ENCODE measurements at regions not wholly inside any gene's neighbourhood (a gene's known extent, or its start where the extent isn't known, plus 50 kb on each side); places are given as distances from the start of the nearest gene placed in this dataset.
"Not testable (repeated sequence)": the region's sequence is repeated elsewhere in the genome, so short reads cannot be mapped to it uniquely, and the experiment has no call there.

DNA sequence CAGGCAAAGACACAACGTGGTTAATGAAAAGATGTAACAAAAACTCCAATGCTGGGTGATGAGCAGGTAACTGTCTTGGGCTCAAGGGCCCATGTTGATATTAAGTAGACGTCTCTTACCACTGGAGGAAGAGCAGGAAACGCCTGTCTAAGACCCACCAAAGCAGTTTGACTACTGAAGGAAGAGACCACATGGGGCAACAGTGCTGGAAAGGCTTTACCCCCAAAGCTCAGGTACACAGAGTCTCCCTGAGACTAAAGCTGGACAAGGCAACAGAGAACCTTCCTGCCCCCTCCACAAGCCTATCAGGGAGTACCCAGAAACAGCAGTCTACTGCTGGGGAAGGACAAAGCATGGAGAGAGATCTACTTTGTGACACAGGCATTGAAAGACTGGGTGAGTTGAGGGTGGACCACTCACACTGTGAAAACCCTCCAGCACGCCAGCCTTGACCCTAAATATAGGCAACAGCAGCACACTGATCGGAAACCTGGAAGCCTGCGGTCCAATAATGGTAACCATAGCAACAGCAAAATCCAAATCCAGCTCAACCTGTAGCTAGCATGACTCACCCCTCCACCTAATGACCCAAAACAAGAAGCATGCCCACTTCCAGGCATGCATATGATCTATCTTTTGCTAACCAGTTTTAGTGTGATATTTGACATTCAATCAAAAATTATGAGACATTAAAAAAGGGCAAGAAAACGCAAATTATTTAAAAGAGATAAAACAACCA, 270.5 kb upstream of the SDK2 start:
- Histone ChIP-seq H3K36me3 (ENCODE audit: control insufficient read depth, insufficient read depth, low read length) (no peaks in the 10 kb centered on the region), H3K4me1 (ENCODE audit: control insufficient read depth, insufficient read depth, low read length) (no peaks in the 10 kb centered on the region), H3K27me3 (ENCODE audit: control insufficient read depth, insufficient read depth, low read length) (peaks cover 24% of the 10 kb centered on the region), H3K9me3 (ENCODE audit: control insufficient read depth, low read length) (no peaks in the 10 kb centered on the region), H3K4me3 (ENCODE audit: low read length) (no peak overlapping the region), H3K9ac (ENCODE audit: low read length) (no peak overlapping the region)

DNA sequence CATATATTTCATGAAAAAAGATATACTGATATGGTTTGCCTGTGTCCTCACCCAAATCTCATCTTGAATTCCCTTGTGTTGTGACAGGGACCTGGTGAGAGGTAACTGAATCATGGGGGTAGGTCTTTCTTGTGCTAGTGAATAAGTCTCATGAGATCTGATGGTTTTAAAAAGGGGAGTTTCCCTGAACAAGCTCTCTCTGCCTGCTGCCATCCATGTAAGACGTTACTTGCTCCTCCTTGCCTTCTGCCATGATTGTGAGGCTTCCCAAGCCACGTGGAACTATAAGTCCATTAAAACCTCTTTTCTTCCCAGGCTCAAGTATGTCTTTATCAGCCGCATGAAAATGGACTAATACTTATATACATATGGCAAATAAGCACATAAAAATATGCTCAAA, 274.8 kb upstream of the SDK2 start:
- not testable (repeated sequence) for H3K27me3 ChIP-seq (ENCODE audit: control insufficient read depth, insufficient read depth, low read length); H3K4me1 ChIP-seq (ENCODE audit: control insufficient read depth, insufficient read depth, low read length); H3K9ac ChIP-seq (ENCODE audit: low read length); H3K9me3 ChIP-seq (ENCODE audit: control insufficient read depth, low read length); H3K36me3 ChIP-seq (ENCODE audit: control insufficient read depth, insufficient read depth, low read length); H3K4me3 ChIP-seq (ENCODE audit: low read length)

DNA sequence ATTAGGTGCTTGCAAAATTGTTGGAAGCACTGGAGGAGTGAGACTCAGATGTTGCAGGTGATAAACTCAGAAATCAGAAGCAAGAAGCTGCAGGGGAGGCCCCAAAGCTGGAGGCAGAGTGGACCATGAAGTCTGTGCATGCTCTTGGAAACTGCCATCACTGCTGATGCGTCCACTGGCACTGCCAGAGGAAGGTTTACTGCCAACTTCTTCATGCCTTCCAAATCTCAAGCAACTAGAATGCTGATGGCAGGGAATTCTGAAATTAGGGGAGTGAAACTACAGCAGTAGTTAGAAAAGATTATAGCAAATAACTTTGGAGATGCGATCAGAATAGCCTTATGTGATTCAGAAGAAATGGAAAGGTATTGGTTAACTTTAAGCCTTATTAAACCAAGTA, 277.1 kb upstream of the SDK2 start:
- no peaks in the 10 kb centered on the region for H3K27me3 ChIP-seq (ENCODE audit: control insufficient read depth, insufficient read depth, low read length)
- no peaks in the 10 kb centered on the region for H3K4me1 ChIP-seq (ENCODE audit: control insufficient read depth, insufficient read depth, low read length)
- no peak overlapping the region for H3K4me3 ChIP-seq (ENCODE audit: low read length)
- H3K36me3 ChIP-seq (ENCODE audit: control insufficient read depth, insufficient read depth, low read length), result no peaks in the 10 kb centered on the region
- H3K9me3 ChIP-seq (ENCODE audit: control insufficient read depth, low read length), result no peaks in the 10 kb centered on the region
- no peak overlapping the region for H3K9ac ChIP-seq (ENCODE audit: low read length)

DNA sequence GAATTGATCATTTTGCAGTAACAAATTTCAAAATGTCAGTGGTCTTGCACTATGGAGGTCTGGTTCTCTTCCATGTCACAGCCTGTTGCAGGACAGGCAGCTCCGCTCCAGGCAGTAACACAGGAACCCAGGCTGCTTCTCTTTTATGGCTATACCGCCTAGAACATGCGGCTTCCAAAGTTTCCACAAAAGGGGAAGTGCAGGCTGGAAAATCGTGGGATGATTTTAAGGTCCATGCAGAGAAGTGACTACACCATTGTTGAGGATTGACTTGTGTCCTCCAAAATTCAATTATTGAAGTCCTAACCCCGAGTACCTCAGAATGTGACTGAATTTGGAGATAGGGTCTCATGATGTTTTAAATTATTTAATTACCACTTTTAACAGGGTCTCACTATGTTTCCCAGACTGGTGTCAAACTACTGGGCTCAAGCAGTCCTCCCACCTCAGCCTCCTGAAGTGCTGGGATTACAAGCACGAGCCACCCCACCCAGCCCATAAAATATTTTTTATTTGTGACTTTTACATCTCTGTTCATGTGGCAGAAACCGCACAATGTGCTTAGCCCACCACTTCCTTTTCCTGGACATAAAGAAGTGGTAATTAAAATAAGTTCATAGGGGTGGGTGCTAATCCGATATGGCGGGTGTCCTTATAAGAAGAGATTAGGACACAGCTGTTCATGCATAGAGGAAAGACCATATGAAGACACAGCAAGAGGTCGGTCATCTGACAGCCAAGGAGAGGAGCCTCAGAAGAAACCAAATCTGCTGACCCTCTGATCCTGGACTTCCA, 279.2 kb upstream of the RPL38 start:
- Histone ChIP-seq H3K36me3 (ENCODE audit: control insufficient read depth, insufficient read depth, low read length) (no peaks in the 10 kb centered on the region), H3K9ac (ENCODE audit: low read length) (no peak overlapping the region), H3K4me3 (ENCODE audit: low read length) (no peak overlapping the region), H3K27me3 (ENCODE audit: control insufficient read depth, insufficient read depth, low read length) (no peaks in the 10 kb centered on the region), H3K9me3 (ENCODE audit: control insufficient read depth, low read length) (no peaks in the 10 kb centered on the region), H3K4me1 (ENCODE audit: control insufficient read depth, insufficient read depth, low read length) (no peaks in the 10 kb centered on the region)

DNA sequence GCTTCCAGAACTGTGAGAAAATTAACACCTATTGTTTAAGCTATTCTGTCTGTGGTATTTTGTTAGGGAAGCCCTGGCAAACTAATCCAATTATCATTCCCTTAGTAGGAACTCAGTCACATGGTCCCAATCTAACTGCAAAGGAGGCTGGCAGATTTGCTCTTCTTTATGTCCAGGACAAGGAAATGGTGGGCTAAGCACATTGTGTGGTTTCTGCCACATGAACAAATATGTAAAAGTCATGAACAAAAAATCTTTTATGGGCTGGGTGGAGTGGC, 278.6 kb upstream of the RPL38 start:
- Histone ChIP-seq H3K4me1 (ENCODE audit: control insufficient read depth, insufficient read depth, low read length) (no peaks in the 10 kb centered on the region), H3K4me3 (ENCODE audit: low read length) (no peak overlapping the region), H3K27me3 (ENCODE audit: control insufficient read depth, insufficient read depth, low read length) (no peaks in the 10 kb centered on the region), H3K36me3 (ENCODE audit: control insufficient read depth, insufficient read depth, low read length) (no peaks in the 10 kb centered on the region), H3K9me3 (ENCODE audit: control insufficient read depth, low read length) (no peaks in the 10 kb centered on the region), H3K9ac (ENCODE audit: low read length) (no peak overlapping the region)

DNA sequence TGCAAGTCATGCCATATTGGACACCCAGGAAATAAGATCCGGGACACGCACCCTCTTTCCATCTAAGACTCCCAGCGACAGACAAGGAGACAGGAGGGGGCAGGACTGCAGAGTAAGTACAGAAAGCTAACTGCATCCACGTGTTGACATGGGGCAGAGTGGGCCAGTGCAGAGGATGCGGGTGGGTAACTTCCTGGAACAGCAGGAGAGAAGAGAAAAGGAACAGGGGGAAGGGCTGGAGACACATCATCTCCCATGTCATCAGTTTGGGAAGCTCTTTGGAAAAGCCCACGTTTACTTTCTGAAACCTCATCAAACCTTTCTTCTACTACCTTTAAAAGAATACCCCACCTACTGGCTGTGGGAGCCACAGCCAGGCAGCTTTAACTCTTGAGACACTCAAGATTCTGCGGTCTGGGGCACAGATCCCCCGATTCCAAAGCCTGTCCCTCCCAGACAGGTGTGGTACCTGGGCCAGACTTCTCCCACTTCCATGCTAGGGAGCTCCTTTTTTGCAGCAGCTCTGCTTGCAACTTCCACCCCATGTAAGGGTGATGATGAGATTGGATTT, 273.5 kb upstream of the RPL38 start:
- no peak overlapping the region for H3K4me3 ChIP-seq (ENCODE audit: low read length)
- no peaks in the 10 kb centered on the region for H3K9me3 ChIP-seq (ENCODE audit: control insufficient read depth, low read length)
- H3K36me3 ChIP-seq (ENCODE audit: control insufficient read depth, insufficient read depth, low read length), result no peaks in the 10 kb centered on the region
- no peaks in the 10 kb centered on the region for H3K4me1 ChIP-seq (ENCODE audit: control insufficient read depth, insufficient read depth, low read length)
- no peaks in the 10 kb centered on the region for H3K27me3 ChIP-seq (ENCODE audit: control insufficient read depth, insufficient read depth, low read length)
- H3K9ac ChIP-seq (ENCODE audit: low read length), result no peak overlapping the region

DNA sequence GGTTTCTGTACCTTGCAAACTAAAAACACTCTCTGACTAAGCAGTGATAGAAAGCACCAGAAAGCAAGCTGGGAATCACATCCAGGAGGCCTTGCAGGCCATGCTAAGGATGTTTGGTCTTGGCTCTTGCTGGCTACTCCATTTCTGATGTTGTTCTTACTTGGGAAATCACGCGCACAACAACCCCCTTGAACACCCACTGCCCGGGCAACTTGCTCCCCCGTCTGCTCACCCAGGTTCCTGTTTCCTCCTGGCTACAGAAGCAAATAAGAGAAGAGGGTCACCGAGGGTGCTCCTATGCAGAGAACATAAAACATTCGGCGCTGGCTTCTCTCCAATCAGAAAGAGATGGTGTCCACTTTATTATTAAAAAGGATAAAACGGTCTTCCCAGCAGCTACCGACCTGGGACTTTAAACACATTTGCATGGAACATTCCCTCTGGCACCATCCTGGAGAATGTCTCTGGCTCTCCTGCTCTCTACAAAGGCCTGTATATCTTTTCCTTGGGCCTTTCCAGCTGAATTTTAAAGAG, 271.2 kb upstream of the RPL38 start:
- Histone ChIP-seq H3K4me3 (ENCODE audit: low read length) (no peak overlapping the region), H3K27me3 (ENCODE audit: control insufficient read depth, insufficient read depth, low read length) (no peaks in the 10 kb centered on the region), H3K4me1 (ENCODE audit: control insufficient read depth, insufficient read depth, low read length) (no peaks in the 10 kb centered on the region), H3K36me3 (ENCODE audit: control insufficient read depth, insufficient read depth, low read length) (no peaks in the 10 kb centered on the region), H3K9ac (ENCODE audit: low read length) (no peak overlapping the region), H3K9me3 (ENCODE audit: control insufficient read depth, low read length) (no peaks in the 10 kb centered on the region)

DNA sequence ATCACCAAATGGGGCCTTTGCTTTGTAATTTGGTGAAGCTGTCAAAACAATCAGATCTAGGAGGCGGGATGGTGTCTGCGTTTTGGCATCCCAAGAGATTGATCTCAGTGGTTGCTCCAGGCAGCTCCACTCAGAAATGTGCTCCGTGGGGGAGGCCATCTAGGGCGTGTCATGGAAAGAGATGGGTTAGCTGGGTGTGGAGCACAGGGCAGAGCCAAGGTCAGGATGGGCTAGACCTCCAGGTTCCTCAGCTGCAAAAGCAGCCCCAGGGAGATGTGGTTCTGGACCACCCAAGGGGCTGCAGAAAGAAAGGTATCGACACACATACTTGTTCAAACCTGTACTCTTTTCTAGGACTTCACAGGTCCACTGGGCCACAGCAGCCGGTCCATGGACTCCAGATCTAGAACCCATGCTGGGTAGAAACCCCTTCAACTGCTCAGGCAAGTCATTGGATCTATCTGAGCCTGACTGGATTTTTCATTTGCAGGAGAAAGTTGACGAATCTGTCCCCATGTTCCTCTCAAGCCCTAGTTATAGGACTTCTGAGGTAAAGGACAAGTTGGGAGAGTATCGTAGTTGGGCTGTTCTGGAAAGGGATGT, 270.2 kb upstream of the RPL38 start:
- H3K4me1 ChIP-seq (ENCODE audit: control insufficient read depth, insufficient read depth, low read length), result no peaks in the 10 kb centered on the region
- H3K9me3 ChIP-seq (ENCODE audit: control insufficient read depth, low read length), result no peaks in the 10 kb centered on the region
- no peaks in the 10 kb centered on the region for H3K27me3 ChIP-seq (ENCODE audit: control insufficient read depth, insufficient read depth, low read length)
- no peak overlapping the region for H3K9ac ChIP-seq (ENCODE audit: low read length)
- no peak overlapping the region for H3K4me3 ChIP-seq (ENCODE audit: low read length)
- H3K36me3 ChIP-seq (ENCODE audit: control insufficient read depth, insufficient read depth, low read length), result no peaks in the 10 kb centered on the region

DNA sequence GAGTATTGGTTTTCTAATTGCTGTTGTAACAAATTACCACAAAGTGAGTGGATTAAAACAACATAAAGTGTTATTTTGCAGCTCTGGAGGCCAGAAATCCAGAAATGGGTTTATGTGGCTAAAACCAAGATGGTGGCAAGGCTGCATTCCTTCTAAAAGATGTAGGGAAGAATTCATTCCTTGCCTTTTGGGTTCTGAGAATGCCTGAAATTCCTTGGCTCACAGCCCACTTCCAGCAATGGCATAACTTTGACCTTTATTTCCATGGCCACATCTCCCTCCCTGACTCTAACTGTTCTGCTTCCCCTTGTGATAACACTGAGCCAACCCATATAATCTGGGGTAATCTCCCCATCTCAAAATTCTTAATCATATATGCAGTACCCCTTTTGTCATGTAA, 269.6 kb upstream of the RPL38 start:
- Histone ChIP-seq H3K9ac (ENCODE audit: low read length) (no peak overlapping the region), H3K9me3 (ENCODE audit: control insufficient read depth, low read length) (no peaks in the 10 kb centered on the region), H3K4me1 (ENCODE audit: control insufficient read depth, insufficient read depth, low read length) (peaks cover 5% of the 10 kb centered on the region), H3K36me3 (ENCODE audit: control insufficient read depth, insufficient read depth, low read length) (no peaks in the 10 kb centered on the region), H3K27me3 (ENCODE audit: control insufficient read depth, insufficient read depth, low read length) (no peaks in the 10 kb centered on the region), H3K4me3 (ENCODE audit: low read length) (no peak overlapping the region)

DNA sequence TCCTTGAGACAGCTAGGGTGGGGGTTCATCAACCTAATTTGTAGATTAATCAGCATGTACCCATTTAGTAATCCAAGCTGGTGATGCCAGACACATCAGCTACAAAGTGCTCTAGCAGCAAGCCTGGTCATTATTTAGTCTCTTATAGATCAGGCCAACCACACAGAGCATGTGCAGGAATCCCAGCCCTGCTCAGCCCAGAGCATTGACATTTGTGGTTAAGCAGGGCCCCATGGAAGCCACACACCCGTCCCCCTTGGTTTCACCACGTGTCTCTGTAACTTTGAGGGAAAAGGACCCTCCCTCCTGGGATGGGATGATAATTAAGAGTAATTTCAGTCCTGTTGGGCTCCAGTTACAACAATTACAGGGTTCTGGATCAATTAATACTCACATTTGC, 268.8 kb upstream of the RPL38 start:
- H3K9me3 ChIP-seq (ENCODE audit: control insufficient read depth, low read length), result no peaks in the 10 kb centered on the region
- H3K4me1 ChIP-seq (ENCODE audit: control insufficient read depth, insufficient read depth, low read length), result peaks cover 8% of the 10 kb centered on the region
- no peaks in the 10 kb centered on the region for H3K36me3 ChIP-seq (ENCODE audit: control insufficient read depth, insufficient read depth, low read length)
- H3K4me3 ChIP-seq (ENCODE audit: low read length), result no peak overlapping the region
- H3K27me3 ChIP-seq (ENCODE audit: control insufficient read depth, insufficient read depth, low read length), result no peaks in the 10 kb centered on the region
- no peak overlapping the region for H3K9ac ChIP-seq (ENCODE audit: low read length)

DNA sequence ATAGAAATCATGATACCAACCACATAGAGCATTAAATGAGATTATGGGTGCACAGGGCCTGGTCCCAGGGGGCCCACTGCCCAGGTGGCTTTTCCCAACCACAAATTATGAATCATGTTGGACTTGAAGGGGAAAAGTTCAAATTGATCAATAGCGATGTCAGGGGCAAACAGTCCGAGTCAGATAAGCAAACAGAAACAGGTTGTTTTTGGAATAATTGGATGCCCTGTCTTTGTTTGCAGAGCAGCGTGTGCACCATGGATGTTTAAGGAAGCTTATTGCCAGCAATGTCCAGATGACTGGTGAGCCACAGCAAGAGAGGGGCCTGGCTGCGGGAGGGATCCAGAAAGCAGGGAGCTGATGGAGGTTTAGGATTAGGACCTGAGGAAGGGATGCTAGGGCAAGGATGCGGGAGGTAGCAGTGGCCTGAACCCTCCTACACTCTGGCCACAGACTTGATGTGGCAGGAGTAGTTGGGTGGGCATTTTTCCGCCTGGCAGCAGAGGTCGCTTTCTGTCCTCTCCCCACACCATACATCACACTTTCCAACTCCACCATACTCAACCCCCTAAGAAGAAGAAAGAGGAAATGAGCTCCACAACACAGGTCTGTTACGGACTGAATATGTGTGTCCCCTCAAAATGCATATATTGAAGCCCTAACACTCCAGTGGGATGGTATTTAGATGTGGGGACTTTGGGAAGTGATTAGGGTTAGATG, 266.4 kb upstream of the RPL38 start:
- Histone ChIP-seq H3K9ac (ENCODE audit: low read length) (no peak overlapping the region), H3K9me3 (ENCODE audit: control insufficient read depth, low read length) (no peaks in the 10 kb centered on the region), H3K4me3 (ENCODE audit: low read length) (no peak overlapping the region), H3K27me3 (ENCODE audit: control insufficient read depth, insufficient read depth, low read length) (no peaks in the 10 kb centered on the region), H3K4me1 (ENCODE audit: control insufficient read depth, insufficient read depth, low read length) (peaks cover 8% of the 10 kb centered on the region), H3K36me3 (ENCODE audit: control insufficient read depth, insufficient read depth, low read length) (no peaks in the 10 kb centered on the region)
